Pancreas (tissue), 10 donors: ENCODE measurements at regions not wholly inside any gene's neighbourhood (a gene's known extent, or its start where the extent isn't known, plus 50 kb on each side); places are given as distances from the start of the nearest gene placed in this dataset.

Experiments
- ATAC-seq, 4 donors: fragments of 200-7000 bp; cut with Tn5 transposase; one replicate each; pipeline versions ENCODE4 v1.8.0 to v1.9.1; 2020; ENCODE audit warnings: mild to moderate bottlenecking in 4 of 4, moderate library complexity in 4 of 4
- DNase-seq, 6 donors: peaks; one replicate each; pipeline ENCODE4 v3.0.0-alpha.2; 2020
- FAIRE-seq: peaks from 2 replicates; lab custom pipeline; 2012; peaks lifted over from hg19 to GRCh38; lab: Jason Lieb, UNC
- H3K27ac ChIP-seq, 4 donors: fragments of 200-600 bp; sonication (generic); 1 replicate in 3 of 4; 2 replicates in 1 of 4; pipeline versions ENCODE4 v1.5.0 to v1.8.0; 2020
- H3K27me3 ChIP-seq, 4 donors: fragments of 200-600 bp; one replicate each; pipeline ENCODE4 v1.8.0; 2021
- H3K36me3 ChIP-seq, 3 donors: fragments of 200-600 bp; sonication (generic) in 1 of 3; one replicate each; pipeline versions ENCODE4 v1.5.0 to v1.8.0; 2020 to 2021
- H3K4me1 ChIP-seq, 3 donors: fragments of 200-600 bp; one replicate each; pipeline ENCODE4 v1.8.0; 2021
- H3K4me3 ChIP-seq, 4 donors: fragments of 200-600 bp; sonication (generic) in 2 of 4; one replicate each; pipeline versions ENCODE4 v1.5.0 to v1.8.0; 2020 to 2021
- H3K9me3 ChIP-seq, 4 donors: fragments of 200-600 bp; one replicate each; pipeline ENCODE4 v1.8.0; 2021
- WGBS, 2 donors: extraction: QIAGEN DNeasy Blood & Tissue Kit; methylation state at CpG; one replicate each; pipeline ENCODE4 v1.1.7; 2013; 5-methylcytosine and 5-hydroxymethylcytosine counted together
- intact Hi-C, 3 donors: fragments of 100-400 bp; cut with DNase I; formaldehyde crosslinking; loops; one replicate each; pipeline versions ENCODE4 v1.11.1 to v1.14.2; 2022
- TF ChIP-seq, protein P1 (sequence below), 4 donors: fragments of 200-600 bp; sonication (generic) in 3 of 4; IDR thresholded peaks; one replicate each; pipeline versions ENCODE4 v1.5.0 to v1.8.0; 2021; ENCODE audit warnings: antibody characterized with exemption in 4 of 4
- donor health status: healthy with polysubstance abuse.
- donor health status: DM: no; HTN: no; CAD: no; lungs with moderate emphysema.
- donor health status: DM: no; HTN: no; CAD: no.
- donor health status: control.
- donor health status: control.
- donor health status: Bipolar disorder and iron deficiency.
- donor health status: DM: yes; HTN: yes; CAD: no.
- donor health status: DM: no; HTN: no; CAD: no.
- donor health status: DM: no; HTN: no; CAD: no.
- donor health status: DM: yes; HTN: yes; CAD: no.

DNA sequence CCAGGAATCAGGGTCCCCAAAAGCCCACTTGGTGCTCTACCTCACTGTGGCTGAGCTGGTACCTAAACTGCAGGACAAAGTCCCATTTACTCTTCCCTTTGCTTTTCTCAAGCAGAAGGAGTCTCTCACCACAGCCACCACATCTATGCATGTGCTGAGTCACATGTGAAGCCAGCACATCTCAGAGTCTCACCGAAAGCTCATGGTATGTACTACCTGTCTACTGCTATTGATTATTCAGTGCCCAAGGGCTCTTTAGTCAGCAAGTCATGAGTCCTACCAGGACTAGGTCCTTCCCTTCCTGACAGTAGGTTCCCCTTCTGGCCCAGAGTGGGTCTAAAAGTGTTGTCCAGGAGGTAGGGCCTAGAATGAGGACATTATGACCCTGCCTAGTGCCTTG, 130.7 kb upstream of the NTRK2 start:
- FAIRE-seq: no peak
- ATAC-seq: no peak
- H3K9me3 ChIP-seq: no peaks in the 10 kb centered on the region
- no peaks in the 10 kb centered on the region for H3K4me1 ChIP-seq
- H3K27ac ChIP-seq: no peak overlapping the region
- TF ChIP-seq, protein P1, sequence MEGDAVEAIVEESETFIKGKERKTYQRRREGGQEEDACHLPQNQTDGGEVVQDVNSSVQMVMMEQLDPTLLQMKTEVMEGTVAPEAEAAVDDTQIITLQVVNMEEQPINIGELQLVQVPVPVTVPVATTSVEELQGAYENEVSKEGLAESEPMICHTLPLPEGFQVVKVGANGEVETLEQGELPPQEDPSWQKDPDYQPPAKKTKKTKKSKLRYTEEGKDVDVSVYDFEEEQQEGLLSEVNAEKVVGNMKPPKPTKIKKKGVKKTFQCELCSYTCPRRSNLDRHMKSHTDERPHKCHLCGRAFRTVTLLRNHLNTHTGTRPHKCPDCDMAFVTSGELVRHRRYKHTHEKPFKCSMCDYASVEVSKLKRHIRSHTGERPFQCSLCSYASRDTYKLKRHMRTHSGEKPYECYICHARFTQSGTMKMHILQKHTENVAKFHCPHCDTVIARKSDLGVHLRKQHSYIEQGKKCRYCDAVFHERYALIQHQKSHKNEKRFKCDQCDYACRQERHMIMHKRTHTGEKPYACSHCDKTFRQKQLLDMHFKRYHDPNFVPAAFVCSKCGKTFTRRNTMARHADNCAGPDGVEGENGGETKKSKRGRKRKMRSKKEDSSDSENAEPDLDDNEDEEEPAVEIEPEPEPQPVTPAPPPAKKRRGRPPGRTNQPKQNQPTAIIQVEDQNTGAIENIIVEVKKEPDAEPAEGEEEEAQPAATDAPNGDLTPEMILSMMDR (IDR thresholded peaks at IDR 0.05): no peak
- no peaks in the 10 kb centered on the region for H3K36me3 ChIP-seq
- 84 to 86% methylated on average over 1 of the region's 1 CpG for WGBS, 2 donors
- no peaks in the 10 kb centered on the region for H3K27me3 ChIP-seq
- no peak for DNase-seq
- H3K4me3 ChIP-seq: no peak overlapping the region
- intact Hi-C loops: no loop called here

GRCh38 chr9:84542554-84542953, 127.0 kb upstream of the NTRK2 start:
- Histone ChIP-seq H3K9me3 (no peaks in the 10 kb centered on the region), H3K4me3 (no peak overlapping the region), H3K27ac (no peak overlapping the region), H3K36me3 (no peaks in the 10 kb centered on the region), H3K27me3 (no peaks in the 10 kb centered on the region), H3K4me1 (no peaks in the 10 kb centered on the region)
- no peak for DNase-seq
- intact Hi-C loops: no loop called here
- FAIRE-seq: no peak
- TF ChIP-seq, protein P1 (IDR thresholded peaks at IDR 0.05): no peak
- WGBS, 2 donors: 79 to 80% methylated on average over 3 of the region's 3 CpGs
- no peak for ATAC-seq

DNA sequence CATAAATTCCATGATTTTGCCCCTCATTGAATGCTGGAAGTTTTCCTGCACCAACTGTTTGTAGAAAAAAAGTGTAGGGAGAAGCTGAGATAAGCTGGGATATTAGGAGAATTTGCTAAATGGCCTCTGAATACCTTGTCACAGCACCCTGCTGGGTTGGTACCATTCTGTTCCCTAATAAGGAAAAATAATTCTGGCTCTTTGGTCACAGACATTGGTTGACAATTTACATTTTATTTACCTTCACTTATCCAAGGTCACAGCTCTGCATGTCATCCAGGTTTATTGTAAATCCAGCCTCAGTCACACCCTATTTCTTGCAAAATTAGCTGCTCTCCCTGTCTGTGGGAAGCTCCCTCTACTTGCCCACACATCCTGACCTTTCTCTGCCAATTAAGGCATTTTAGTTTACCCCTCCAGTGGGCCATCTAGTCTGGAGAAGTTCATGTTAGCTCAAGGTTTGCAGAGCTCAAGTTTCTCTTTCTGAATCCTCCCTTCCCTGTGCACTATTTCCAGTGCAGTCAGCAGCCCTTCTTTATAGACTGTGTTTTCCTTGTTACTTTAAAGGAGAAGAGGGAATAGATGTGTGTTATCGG, 115.4 kb upstream of the NTRK2 start:
- Histone ChIP-seq H3K9me3 (no peaks in the 10 kb centered on the region), H3K27ac (no peak overlapping the region), H3K4me3 (no peak overlapping the region), H3K36me3 (no peaks in the 10 kb centered on the region), H3K27me3 (no peaks in the 10 kb centered on the region), H3K4me1 (no peaks in the 10 kb centered on the region)
- FAIRE-seq (no peak), ATAC-seq (no peak), DNase-seq (no peak)
- intact Hi-C loops: no loop called here
- TF ChIP-seq, protein P1 (IDR thresholded peaks at IDR 0.05): no peak
- 43 to 57% methylated on average over 1 of the region's 1 CpG for WGBS, 2 donors

GRCh38 chr9:84556556-84556955, 113.0 kb upstream of the NTRK2 start:
- intact Hi-C loops: no loop called here
- Histone ChIP-seq H3K4me1 (no peaks in the 10 kb centered on the region), H3K27ac (no peak overlapping the region), H3K36me3 (no peaks in the 10 kb centered on the region), H3K9me3 (no peaks in the 10 kb centered on the region), H3K4me3 (no peak overlapping the region), H3K27me3 (no peaks in the 10 kb centered on the region)
- FAIRE-seq: no peak
- TF ChIP-seq, protein P1 (IDR thresholded peaks at IDR 0.05): no peak
- no peak for ATAC-seq
- no peak for DNase-seq
- 18 to 27% methylated on average over 1 of the region's 1 CpG for WGBS, 2 donors

- FAIRE-seq (no peak), ATAC-seq (no peak), DNase-seq (no peak)
- H3K9me3 ChIP-seq: no peaks in the 10 kb centered on the region
- TF ChIP-seq, protein P1 (IDR thresholded peaks at IDR 0.05): no peak
- no peaks in the 10 kb centered on the region for H3K4me1 ChIP-seq
- no peaks in the 10 kb centered on the region for H3K27me3 ChIP-seq
- WGBS, 2 donors: 57 to 77% methylated on average over 4 of the region's 4 CpGs
- intact Hi-C loops: no loop called here
- no peak overlapping the region for H3K4me3 ChIP-seq
- H3K36me3 ChIP-seq: no peaks in the 10 kb centered on the region
- no peak overlapping the region for H3K27ac ChIP-seq
Observed at GRCh38 chr9:84557751-84558150, 111.8 kb upstream of the NTRK2 start.
